ENCODE measurements at regions not wholly inside any gene's neighbourhood (a gene's known extent, or its start where the extent isn't known, plus 50 kb on each side); places are given as distances from the start of the nearest gene placed in this dataset.

- no peak for TF ChIP-seq CTCF (IDR thresholded peaks at IDR 0.05; ENCODE audit: insufficient read depth, low read length, poor library complexity, severe bottlenecking)
- TF ChIP-seq EZH2phosphoT487 (conservative IDR thresholded peaks at IDR 0.05; ENCODE audit: low read length), result no peak
Measured at GRCh38 chr10:108424656-108425055, 1260.2 kb upstream of the SORCS1 start.
